HuH-7.5 (cell line): ENCODE measurements at regions not wholly inside any gene's neighbourhood (a gene's known extent, or its start where the extent isn't known, plus 50 kb on each side); places are given as distances from the start of the nearest gene placed in this dataset.

Source experiments
- DNase-seq: peaks from one replicate; pipeline ENCODE4 v3.0.0; 2011; ENCODE audit warnings: low spot score

DNA sequence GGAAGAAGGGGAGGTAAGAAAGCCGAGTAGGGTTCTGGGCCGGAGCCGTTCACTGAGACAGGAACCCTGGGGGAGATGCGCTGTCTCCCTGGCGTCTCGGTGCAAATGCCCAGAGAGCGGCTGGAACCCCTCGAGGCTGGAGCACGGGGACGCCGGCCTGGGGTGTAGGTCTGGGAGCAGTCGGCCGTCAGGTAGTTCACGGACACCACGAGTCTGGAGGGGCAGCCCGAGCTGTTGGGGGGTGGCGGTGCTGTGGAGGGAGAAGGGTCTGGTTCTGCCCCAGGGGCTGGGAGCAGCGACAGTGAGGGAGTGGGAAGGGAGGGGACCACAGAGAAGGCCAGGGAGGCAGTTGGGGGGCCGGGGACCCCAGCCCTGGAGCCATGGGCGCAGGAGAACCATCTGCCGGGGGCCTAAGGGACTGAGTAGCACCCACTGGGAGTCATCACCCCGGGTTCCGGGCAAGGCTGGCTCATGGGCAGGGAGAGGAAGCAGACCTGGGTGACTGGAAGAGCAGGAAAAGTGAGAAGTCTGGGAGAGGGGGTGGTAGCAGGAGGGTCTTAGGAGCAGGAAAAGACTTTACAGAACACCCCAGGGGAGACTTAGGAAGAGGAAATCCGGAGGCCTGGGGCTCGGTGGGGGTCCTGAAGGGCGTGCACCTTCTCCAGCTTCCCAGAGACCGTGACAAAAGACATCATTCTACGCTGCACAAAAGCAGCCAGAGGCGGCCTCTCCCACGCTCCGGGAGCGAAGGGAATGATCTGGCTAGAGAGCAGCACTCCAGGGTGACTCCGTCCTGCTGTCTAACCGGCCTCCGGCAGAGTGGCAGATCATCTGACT is 173.1 kb upstream of the SOX1 start:
- no peak for DNase-seq

DNA sequence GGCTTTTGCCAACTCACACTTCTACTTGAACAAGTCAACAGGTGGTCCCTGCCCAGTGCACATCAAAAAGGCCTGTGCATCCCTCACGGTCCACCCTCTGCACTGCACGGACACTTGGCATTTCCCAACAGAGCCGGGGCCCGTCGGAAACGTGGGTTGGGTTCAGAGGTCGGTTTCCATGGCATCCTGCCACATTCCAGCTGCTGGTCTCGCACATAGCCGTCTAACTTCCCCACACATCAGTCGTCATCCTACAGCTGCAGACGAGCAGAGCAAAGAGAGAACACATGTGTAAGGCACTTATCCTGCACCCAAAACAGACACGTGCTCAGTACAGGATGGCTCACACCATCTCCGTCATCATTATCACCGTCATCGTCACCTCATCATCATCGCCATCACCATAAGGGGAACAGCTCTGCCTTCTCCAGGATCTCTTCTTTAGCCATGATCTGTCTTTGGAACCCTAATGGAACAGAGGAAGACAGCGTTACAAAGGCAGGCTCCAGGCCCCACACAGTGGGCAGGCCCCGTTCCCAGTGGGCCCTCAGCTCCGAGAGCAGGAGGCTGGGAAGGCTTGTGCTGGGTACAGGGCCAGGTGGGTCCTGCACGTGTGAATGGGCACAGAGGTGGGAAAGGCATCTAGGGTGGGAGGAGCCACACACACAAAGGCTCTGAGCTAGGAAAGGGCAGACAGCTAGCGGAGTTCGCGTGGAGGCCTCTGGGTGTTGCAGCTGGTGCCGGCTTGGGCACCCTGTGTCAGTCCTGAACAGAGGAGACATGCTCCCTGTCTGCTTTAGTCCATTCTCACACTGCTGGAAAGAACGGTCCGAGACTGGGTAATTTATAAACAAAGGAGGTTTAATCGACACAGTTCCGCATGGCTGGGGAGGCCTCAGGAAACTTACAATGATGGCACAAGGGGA is 170.8 kb upstream of the SOX1 start:
- no peak for DNase-seq

DNA sequence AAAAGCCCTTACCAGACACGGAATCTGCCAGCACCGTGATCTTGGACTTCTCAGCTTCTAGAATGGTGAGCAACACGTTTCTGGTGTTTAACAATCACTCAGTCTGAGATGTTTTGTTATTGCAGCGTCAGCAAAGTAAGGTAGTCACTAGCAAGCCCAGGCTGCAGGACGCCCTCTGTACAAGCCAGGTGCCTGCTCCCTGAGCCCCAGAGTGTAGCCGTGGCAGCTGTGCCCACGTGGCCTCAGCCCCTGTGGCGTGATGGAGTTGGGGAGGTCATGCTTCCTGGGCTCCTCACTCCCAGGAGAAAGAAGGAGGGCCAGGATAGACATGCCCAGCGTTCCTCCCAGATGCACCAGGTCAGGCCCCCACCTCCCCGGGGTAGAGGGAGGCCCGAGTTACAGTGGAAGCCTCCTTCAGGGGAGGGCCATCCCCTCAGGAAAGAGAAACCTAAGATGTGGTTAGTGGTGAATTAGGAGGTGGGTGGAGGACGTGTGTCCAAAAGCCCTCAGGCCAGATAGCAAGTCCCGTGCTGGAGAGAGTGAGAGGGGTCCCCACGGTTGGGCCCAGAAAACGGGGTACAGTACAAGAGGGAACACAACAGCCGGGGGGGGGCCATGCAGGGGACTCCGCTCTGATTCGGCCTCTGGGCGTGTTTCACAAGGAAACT is 169.6 kb upstream of the SOX1 start:
- no peak for DNase-seq

DNA sequence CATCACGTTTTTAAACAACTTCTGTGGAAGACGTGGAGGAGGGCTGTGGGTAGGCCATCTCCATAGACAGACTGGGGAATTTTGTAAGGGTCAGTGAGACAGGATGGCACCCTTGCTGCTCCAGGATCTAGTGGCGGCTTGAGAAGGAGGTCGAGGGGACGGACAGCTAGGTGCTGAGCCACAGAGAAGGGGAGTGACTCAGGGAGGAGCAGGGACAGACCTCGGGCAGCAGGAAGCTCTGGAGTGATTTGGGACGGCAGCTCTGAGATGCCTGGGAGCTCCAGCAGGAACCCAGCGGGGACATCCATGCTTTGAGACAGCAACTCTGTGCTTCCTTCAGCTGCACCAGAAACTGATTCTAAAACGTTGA is 169.1 kb upstream of the SOX1 start:
- DNase-seq = no peak

- DNase-seq = no peak
These were observed 167.8 kb upstream of the SOX1 start for GRCh38 chr13:111898956-111899713.

GRCh38 chr13:111899714-111900389 is 167.1 kb upstream of the SOX1 start:
- no peak for DNase-seq

DNA sequence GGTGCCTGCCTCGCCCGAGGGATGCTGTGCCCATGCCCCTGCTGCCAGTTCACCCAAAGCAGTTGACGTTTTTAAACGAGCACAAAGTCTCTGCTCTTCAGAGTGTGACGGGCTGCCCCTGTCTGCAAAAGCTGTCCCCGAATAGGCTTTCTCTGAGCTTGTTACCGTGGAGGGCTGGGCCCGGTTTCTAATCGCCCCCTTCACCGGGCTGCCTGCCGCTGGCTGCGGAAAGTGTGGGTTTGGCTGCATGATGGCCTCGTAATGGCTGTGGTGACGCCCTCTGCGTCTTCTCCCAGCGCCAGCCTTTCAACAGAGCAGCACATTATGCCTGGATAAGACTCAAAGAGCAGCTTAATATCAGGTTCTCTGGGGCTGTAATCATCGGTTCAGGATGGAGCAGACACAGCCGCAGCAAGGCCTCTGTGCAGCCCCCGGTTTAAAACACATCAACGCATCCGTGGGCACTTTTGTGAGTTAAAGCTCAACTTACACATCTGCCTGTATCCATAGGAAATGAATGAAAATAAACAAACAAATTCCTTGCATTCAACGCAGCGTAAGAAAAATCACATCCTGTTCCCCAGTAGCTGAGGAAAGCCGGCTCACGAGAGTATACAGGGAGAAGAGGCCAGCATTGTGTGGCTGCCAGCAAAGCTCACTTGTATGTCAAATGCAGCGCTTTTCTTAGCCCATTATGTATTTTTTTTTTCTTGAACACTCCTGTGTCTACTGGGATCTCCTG is 166.4 kb upstream of the SOX1 start:
- no peak for DNase-seq

DNA sequence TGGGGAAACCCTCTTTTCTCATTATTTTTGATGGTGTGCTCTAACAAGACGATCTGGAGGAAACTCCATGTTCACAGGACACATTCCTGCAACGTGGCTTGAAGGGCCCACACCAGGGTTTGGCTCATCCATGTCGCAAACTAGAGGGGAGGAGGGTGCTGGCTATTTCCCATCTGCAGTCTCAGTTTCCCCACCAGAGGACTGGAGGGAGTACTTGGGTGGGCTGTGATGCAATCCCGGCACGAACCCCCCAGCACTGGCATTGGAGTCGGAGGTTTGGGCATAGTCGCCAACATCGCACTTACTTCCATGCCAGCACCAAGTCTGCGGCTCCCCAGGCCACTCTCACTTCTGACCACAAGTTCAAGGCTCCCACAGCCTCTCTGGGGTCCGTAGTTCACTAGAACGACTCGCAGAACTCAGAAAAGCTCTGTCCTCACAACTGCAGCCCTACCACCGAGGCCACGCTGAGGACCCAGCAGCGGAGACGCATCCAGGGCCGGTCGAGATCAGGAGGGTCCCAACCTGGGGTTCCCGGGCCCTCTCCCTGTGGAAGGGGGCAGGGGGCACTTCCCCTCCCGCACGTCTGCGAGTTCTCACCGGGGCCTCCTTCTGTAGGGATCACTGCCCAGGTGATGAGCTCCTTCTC is 165.6 kb upstream of the SOX1 start:
- DNase-seq = no peak

- no peak for DNase-seq
These were observed 164.2 kb upstream of the SOX1 start for GRCh38 chr13:111902726-111903125.

DNA sequence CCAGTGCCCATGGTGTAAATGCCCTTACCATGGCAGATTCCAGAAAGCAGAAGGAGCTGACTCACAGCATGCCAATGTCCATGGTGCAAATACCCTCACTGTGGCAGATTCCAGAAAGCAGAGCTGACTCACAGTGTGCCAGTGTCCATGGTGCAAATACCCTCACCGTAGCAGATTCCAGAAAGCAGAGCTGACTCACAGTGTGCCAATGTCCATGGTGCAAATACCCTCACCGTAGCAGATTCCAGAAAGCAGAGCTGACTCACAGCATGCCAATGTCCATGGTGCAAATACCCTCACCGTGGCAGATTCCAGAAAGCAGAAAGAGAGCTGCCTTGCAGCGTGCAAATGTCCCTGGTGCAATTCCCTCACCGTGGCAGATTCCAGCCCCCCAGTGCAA is 163.8 kb upstream of the SOX1 start:
- DNase-seq = no peak

DNA sequence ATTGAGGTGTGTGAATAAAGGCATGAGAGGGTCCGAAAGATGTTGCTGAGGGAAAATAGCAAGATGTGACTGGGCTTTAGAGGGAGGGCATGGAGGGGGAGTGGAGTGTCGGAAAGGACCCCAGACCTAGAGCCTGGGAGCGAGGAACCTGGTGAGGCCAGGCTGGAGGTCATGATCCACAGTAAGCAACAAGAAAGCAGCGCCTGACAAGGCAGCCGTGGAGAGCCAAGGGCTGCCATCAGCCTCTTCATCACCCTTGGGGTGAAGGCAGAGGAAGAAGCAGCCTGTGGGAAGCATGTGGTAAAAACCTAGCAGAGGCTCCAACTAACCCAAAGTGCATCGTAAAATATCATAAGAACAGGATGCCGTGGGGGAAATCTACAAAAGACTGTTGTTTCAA is 162.8 kb upstream of the SOX1 start:
- DNase-seq = no peak

- no peak for DNase-seq
These were observed 162.0 kb upstream of the SOX1 start for GRCh38 chr13:111904701-111905608.

GRCh38 chr13:111905609-111905945 is 161.4 kb upstream of the SOX1 start:
- no peak for DNase-seq

GRCh38 chr13:111906306-111906705 is 160.6 kb upstream of the SOX1 start:
- no peak for DNase-seq

DNA sequence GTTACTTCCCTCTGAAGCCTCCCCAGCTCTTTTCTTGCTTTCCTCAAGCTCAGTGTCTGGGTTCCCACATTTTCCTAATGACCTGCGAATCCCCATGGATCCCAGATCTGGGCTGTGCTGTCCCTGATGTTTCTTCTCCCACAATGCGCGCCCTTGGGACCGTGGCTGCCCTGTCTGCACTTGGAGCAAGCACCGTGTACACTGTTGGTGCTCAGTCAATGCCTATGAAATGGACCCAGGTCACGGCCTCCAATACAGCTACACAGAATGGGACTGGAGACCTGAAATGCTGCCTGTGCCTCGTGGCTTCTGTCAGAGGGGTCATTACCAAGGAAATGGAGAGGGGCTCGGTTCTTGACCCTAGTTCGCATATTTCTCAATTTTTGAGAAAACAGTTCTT is 160.1 kb upstream of the SOX1 start:
- DNase-seq = no peak

DNA sequence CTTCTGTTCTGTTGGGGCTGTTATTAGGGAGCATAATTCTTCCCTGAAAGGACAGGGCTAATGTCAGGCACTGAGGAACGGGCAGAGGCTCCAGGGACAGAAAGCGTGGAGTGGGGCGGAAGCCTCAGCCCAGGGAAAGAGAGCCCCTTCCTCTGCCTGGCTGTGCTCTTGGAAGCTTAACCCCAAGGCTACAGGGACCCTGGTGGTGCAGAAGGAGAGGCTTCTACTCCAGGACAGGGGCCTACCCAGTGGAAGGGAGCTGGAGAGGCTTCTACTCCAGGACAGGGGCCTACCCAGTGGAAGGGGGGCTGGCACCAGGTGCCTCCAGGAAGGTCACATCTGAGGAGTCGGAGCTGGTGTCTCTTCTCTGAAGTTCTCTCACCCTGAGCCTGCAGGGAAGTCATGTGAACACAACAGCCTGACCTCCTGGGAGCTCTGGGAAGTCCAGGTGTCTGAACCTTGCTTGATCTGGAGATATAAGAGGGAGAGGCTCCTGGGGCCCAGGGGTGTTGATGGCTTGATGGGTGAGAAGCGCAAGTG is 159.5 kb upstream of the SOX1 start:
- DNase-seq = no peak

DNA sequence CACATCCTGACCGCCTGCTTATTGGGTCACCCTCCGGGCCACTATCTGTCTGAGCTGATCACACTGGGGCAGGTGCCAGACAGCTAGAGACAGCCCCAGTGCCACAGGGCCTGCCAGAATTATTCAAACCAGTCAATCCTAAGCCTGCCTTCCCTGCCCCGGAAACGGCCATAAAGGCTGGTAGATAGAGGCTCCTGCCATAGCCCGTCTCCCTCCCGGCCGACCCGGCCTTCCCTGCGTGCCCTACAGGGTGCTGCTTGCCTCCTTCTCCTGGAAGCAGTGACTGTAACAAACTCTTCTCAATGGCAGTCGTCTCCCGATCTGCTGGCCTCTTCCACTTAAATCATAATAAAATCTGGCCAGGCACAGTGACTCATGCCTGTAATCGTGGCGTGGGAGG is 158.6 kb upstream of the SOX1 start:
- DNase-seq = no peak

DNA sequence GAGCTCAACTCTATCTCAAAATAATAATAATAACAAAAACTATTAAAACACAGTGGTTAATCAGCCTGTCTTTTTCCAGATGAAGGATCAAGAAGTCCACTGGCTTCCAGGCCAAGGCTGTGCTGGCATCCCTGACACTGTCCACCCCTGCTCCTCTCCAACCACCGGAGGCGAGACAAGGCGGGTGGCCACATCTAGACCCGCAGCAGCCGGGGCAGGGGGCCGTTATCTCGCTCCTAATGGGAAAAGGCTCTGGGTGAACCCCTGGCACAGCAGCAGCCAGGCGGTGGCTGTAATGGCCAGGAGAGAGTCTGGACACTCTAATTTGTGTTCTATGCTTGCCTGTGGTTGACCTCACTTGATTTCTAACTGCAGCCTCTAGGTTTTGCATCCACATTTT is 158.0 kb upstream of the SOX1 start:
- no peak for DNase-seq

- DNase-seq = no peak
These were observed 157.4 kb upstream of the SOX1 start for GRCh38 chr13:111909501-111909900.
